ENCODE measurements at regions not wholly inside any gene's neighbourhood (a gene's known extent, or its start where the extent isn't known, plus 50 kb on each side); places are given as distances from the start of the nearest gene placed in this dataset.

GRCh38 chr11:128171506-128171905, 415.9 kb downstream of the ETS1 start:
- TF ChIP-seq CSDC2 (CRISPR knock-in tag; IDR thresholded peaks at IDR 0.05) = no peak
- TF ChIP-seq ZC3H10 (CRISPR knock-in tag; IDR thresholded peaks at IDR 0.05) = no peak
- TF ChIP-seq GLIS3 (CRISPR knock-in tag; IDR thresholded peaks at IDR 0.05) = no peak
- TF ChIP-seq TCF4 (CRISPR knock-in tag; IDR thresholded peaks at IDR 0.05; ENCODE audit: borderline replicate concordance) = no peak
- TF ChIP-seq ARNTL (CRISPR knock-in tag; IDR thresholded peaks at IDR 0.05; ENCODE audit: borderline replicate concordance, low read depth) = no peak
- TF ChIP-seq PATZ1 (CRISPR knock-in tag; IDR thresholded peaks at IDR 0.05; ENCODE audit: borderline replicate concordance) = no peak
- no peak for TF ChIP-seq CSRNP3 (CRISPR knock-in tag; IDR thresholded peaks at IDR 0.05)
- no peak for TF ChIP-seq TSHZ2 (CRISPR knock-in tag; IDR thresholded peaks at IDR 0.05)
